Activated T-helper 2 cell treated with anti-CD3 and anti-CD28 coated beads, Interferon-gamma antibody, Interleukin-2, Interleukin-4, amounts not matched to agents 10 μg/mL and 5 μg/mL and 100 μg/mL, durations not matched to agents 14 hours and 24 hours and 36 hours (primary cell): ENCODE measurements at regions not wholly inside any gene's neighbourhood (a gene's known extent, or its start where the extent isn't known, plus 50 kb on each side); places are given as distances from the start of the nearest gene placed in this dataset.
"Not testable (repeated sequence)": the region's sequence is repeated elsewhere in the genome, so short reads cannot be mapped to it uniquely, and the experiment has no call there.

Source experiments
- DNase-seq: peaks from one replicate; pipeline ENCODE4 v3.0.0; 2021; ENCODE audit warnings: low spot score
- H3K27ac Mint-ChIP-seq: one replicate; pipeline ENCODE4 v1.8.0; 2021; ENCODE audit warnings: mixed read lengths
- H3K27me3 Mint-ChIP-seq: one replicate; pipeline ENCODE4 v1.8.0; 2021; ENCODE audit warnings: low read depth, mixed read lengths
- H3K36me3 Mint-ChIP-seq: one replicate; pipeline ENCODE4 v1.8.0; 2021; ENCODE audit warnings: low read depth, mixed read lengths
- H3K4me1 Mint-ChIP-seq: one replicate; pipeline ENCODE4 v1.8.0; 2021; ENCODE audit warnings: low read depth, mixed read lengths
- H3K4me3 Mint-ChIP-seq: one replicate; pipeline ENCODE4 v1.8.0; 2021; ENCODE audit warnings: low read depth, mild to moderate bottlenecking, moderate library complexity, mixed read lengths
- H3K9me3 Mint-ChIP-seq: one replicate; pipeline ENCODE4 v1.8.0; 2021; ENCODE audit warnings: mixed read lengths
- intact Hi-C: fragments of 100-400 bp; cut with micrococcal nuclease; formaldehyde crosslinking; loops from one replicate; pipeline ENCODE4 v1.15.1; 2023

- Mint-ChIP-seq H3K36me3 (no peaks in the 10 kb centered on the region), H3K9me3 (peaks cover under 1% of the 10 kb centered on the region), H3K27ac (no peak overlapping the region), H3K4me3 (no peak overlapping the region), H3K4me1 (no peaks in the 10 kb centered on the region), H3K27me3 (peaks cover 4% of the 10 kb centered on the region)
- intact Hi-C loops = no loop called here
- no peak for DNase-seq
Observed at GRCh38 chr6:170057961-170058877, 232.7 kb downstream of the DLL1 start.

- no peak for DNase-seq
- no peaks in the 10 kb centered on the region for H3K36me3 Mint-ChIP-seq
- no peaks in the 10 kb centered on the region for H3K4me1 Mint-ChIP-seq
- no peak overlapping the region for H3K4me3 Mint-ChIP-seq
- intact Hi-C loops = no loop called here
- H3K9me3 Mint-ChIP-seq = peaks cover 4% of the 10 kb centered on the region
- no peak overlapping the region for H3K27ac Mint-ChIP-seq
- H3K27me3 Mint-ChIP-seq = peaks cover 4% of the 10 kb centered on the region
Observed at GRCh38 chr6:170057034-170057734, 233.7 kb downstream of the DLL1 start.

- H3K27me3 Mint-ChIP-seq = peaks cover 4% of the 10 kb centered on the region
- no peak overlapping the region for H3K4me3 Mint-ChIP-seq
- no peaks in the 10 kb centered on the region for H3K36me3 Mint-ChIP-seq
- H3K9me3 Mint-ChIP-seq = peaks cover 4% of the 10 kb centered on the region
- H3K27ac Mint-ChIP-seq = no peak overlapping the region
- no peaks in the 10 kb centered on the region for H3K4me1 Mint-ChIP-seq
- intact Hi-C loops = no loop called here
- DNase-seq = no peak
Observed at GRCh38 chr6:170056278-170056711, 234.6 kb downstream of the DLL1 start.

- H3K4me1 Mint-ChIP-seq, DNase-seq, H3K27me3 Mint-ChIP-seq, H3K4me3 Mint-ChIP-seq, intact Hi-C loops, H3K36me3 Mint-ChIP-seq, H3K27ac Mint-ChIP-seq, H3K9me3 Mint-ChIP-seq: not testable (repeated sequence)
Observed at GRCh38 chr6:170055797-170056196, 235.1 kb downstream of the DLL1 start.

GRCh38 chr6:170053966-170054661, 236.8 kb downstream of the DLL1 start:
- no peak overlapping the region for H3K4me3 Mint-ChIP-seq
- intact Hi-C loops = no loop called here

GRCh38 chr6:170052991-170053821, 237.7 kb downstream of the DLL1 start:
- intact Hi-C loops = no loop called here
- Mint-ChIP-seq H3K36me3 (no peaks in the 10 kb centered on the region), H3K27ac (no peak overlapping the region), H3K4me1 (no peaks in the 10 kb centered on the region), H3K9me3 (peaks cover 4% of the 10 kb centered on the region), H3K4me3 (no peak overlapping the region), H3K27me3 (no peaks in the 10 kb centered on the region)
- no peak for DNase-seq

More at GRCh38 chr6:170053966-170054661, 236.8 kb downstream of the DLL1 start:
- DNase-seq = no peak
- H3K4me1 Mint-ChIP-seq = no peaks in the 10 kb centered on the region
- H3K27ac Mint-ChIP-seq = no peak overlapping the region
- peaks cover 4% of the 10 kb centered on the region for H3K9me3 Mint-ChIP-seq
- no peaks in the 10 kb centered on the region for H3K27me3 Mint-ChIP-seq
- no peaks in the 10 kb centered on the region for H3K36me3 Mint-ChIP-seq

- no peak for DNase-seq
- peaks cover 4% of the 10 kb centered on the region for H3K9me3 Mint-ChIP-seq
- no peak overlapping the region for H3K4me3 Mint-ChIP-seq
- H3K27me3 Mint-ChIP-seq = peaks cover 2% of the 10 kb centered on the region
- intact Hi-C loops = no loop called here
- no peaks in the 10 kb centered on the region for H3K36me3 Mint-ChIP-seq
- no peaks in the 10 kb centered on the region for H3K4me1 Mint-ChIP-seq
- H3K27ac Mint-ChIP-seq = no peak overlapping the region
Observed at GRCh38 chr6:170051229-170052172, 239.4 kb downstream of the DLL1 start.

- Mint-ChIP-seq H3K4me3 (no peak overlapping the region), H3K9me3 (peaks cover 4% of the 10 kb centered on the region), H3K27ac (no peak overlapping the region), H3K36me3 (no peaks in the 10 kb centered on the region), H3K4me1 (no peaks in the 10 kb centered on the region), H3K27me3 (peaks cover 5% of the 10 kb centered on the region)
- DNase-seq = no peak
- intact Hi-C loops = no loop called here
Observed at GRCh38 chr6:170050591-170051041, 240.3 kb downstream of the DLL1 start.

- H3K4me3 Mint-ChIP-seq = no peak overlapping the region
- DNase-seq = no peak
- peaks cover 5% of the 10 kb centered on the region for H3K27me3 Mint-ChIP-seq
- H3K36me3 Mint-ChIP-seq = no peaks in the 10 kb centered on the region
- intact Hi-C loops = no loop called here
- no peak overlapping the region for H3K27ac Mint-ChIP-seq
- H3K4me1 Mint-ChIP-seq = no peaks in the 10 kb centered on the region
- H3K9me3 Mint-ChIP-seq = peaks cover 4% of the 10 kb centered on the region
Observed at GRCh38 chr6:170049641-170050561, 241.0 kb downstream of the DLL1 start.

GRCh38 chr6:170048615-170049256, 242.1 kb downstream of the DLL1 start:
- H3K27ac Mint-ChIP-seq = no peak overlapping the region
- H3K4me1 Mint-ChIP-seq = no peaks in the 10 kb centered on the region
- intact Hi-C loops = no loop called here
- H3K4me3 Mint-ChIP-seq = no peak overlapping the region
- no peaks in the 10 kb centered on the region for H3K36me3 Mint-ChIP-seq
- peaks cover 4% of the 10 kb centered on the region for H3K9me3 Mint-ChIP-seq
- peaks cover 7% of the 10 kb centered on the region for H3K27me3 Mint-ChIP-seq
- DNase-seq = no peak
